GM23338 (cell line): ENCODE measurements at regions not wholly inside any gene's neighbourhood (a gene's known extent, or its start where the extent isn't known, plus 50 kb on each side); places are given as distances from the start of the nearest gene placed in this dataset.

Experiments
- CREB1 ChIP-seq: fragments of 250-450 bp; sonication (Bioruptor Pico); IDR thresholded peaks from 2 replicates; pipeline ENCODE4 v1.5.0; 2020; ENCODE audit warnings: low read depth, mild to moderate bottlenecking, moderate library complexity
- CTCF ChIP-seq, 2 experiments: fragments of 200-600 bp in 1 of 2; sonication (generic) in 1 of 2; conservative IDR thresholded peaks; 2 replicates each; pipeline versions ENCODE4 v1.5.1 to v1.6.1; 2016 to 2017; ENCODE audit warnings: antibody characterized with exemption in 2 of 2, low read depth in 2 of 2, mild to moderate bottlenecking in 2 of 2, moderate library complexity in 1 of 2
- ETS1 ChIP-seq: IDR thresholded peaks from 2 replicates; pipeline ENCODE4 v1.6.1; 2016; ENCODE audit warnings: antibody characterized with exemption
- EZH2 ChIP-seq: fragments of 200-600 bp; sonication (generic); IDR thresholded peaks from one replicate; pipeline ENCODE4 v1.8.0; 2017; ENCODE audit warnings: antibody characterized with exemption, mild to moderate bottlenecking, low read depth; ENCODE audit not compliant: unreplicated experiment
- EZH2phosphoT487 ChIP-seq: fragments of 200-600 bp; sonication (generic); IDR thresholded peaks from one replicate; pipeline ENCODE4 v1.8.1; 2018; ENCODE audit warnings: antibody characterized with exemption; ENCODE audit not compliant: unreplicated experiment
- JUNB ChIP-seq: IDR thresholded peaks from one replicate; pipeline ENCODE4 v1.6.1; 2016; ENCODE audit warnings: antibody characterized with exemption; ENCODE audit not compliant: unreplicated experiment
- NANOG ChIP-seq: IDR thresholded peaks from 2 replicates; pipeline ENCODE4 v1.6.1; 2016; ENCODE audit warnings: antibody characterized with exemption, borderline replicate concordance
- POLR2AphosphoS5 ChIP-seq: IDR thresholded peaks from 2 replicates; pipeline ENCODE4 v1.6.1; 2016; ENCODE audit warnings: antibody characterized with exemption, low read depth
- ZNF114 ChIP-seq: fragments of 250-450 bp; sonication (Bioruptor Pico); IDR thresholded peaks from 2 replicates; pipeline ENCODE4 v1.5.0; 2020; ENCODE audit warnings: mild to moderate bottlenecking, moderate library complexity
- ZNF331 ChIP-seq: fragments of 250-450 bp; sonication (Bioruptor Pico); IDR thresholded peaks from 2 replicates; pipeline ENCODE4 v1.5.0; 2020; ENCODE audit warnings: low read depth, mild to moderate bottlenecking, moderate library complexity
- TF ChIP-seq, protein P1 (sequence below): IDR thresholded peaks from one replicate; pipeline ENCODE4 v1.6.1; 2018; ENCODE audit warnings: antibody characterized with exemption; ENCODE audit not compliant: unreplicated experiment

DNA sequence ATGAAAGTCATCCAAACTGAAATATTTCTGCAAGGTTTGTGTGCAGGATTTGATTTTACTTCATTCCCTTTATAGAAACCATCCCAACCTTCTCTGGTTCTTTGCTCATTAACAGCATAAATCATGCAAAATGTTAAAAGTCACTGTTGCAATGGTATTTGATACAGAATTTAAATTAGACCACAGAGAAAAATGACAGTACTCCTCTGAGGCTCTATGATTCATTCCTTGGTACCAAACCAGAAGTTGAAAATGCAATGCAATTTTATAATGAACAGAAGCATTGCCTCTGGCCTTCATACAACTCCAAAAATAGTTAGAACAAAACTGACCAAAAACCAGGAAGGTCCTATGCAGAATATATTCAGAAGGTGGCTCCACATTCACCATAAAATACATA is 607.1 kb downstream of the TLE1 start:
- TF ChIP-seq ETS1 (no peak), EZH2 (no peak), EZH2phosphoT487 (no peak), CTCF (conservative IDR thresholded peaks at IDR 0.05; ENCODE audit: low read depth in 2 of 2) (no peak), CREB1 (CRISPR knock-in tag) (no peak), JUNB (no peak), NANOG (no peak), POLR2AphosphoS5 (no peak), ZNF114 (CRISPR knock-in tag) (no peak), ZNF331 (no peak)
- TF ChIP-seq, protein P1, sequence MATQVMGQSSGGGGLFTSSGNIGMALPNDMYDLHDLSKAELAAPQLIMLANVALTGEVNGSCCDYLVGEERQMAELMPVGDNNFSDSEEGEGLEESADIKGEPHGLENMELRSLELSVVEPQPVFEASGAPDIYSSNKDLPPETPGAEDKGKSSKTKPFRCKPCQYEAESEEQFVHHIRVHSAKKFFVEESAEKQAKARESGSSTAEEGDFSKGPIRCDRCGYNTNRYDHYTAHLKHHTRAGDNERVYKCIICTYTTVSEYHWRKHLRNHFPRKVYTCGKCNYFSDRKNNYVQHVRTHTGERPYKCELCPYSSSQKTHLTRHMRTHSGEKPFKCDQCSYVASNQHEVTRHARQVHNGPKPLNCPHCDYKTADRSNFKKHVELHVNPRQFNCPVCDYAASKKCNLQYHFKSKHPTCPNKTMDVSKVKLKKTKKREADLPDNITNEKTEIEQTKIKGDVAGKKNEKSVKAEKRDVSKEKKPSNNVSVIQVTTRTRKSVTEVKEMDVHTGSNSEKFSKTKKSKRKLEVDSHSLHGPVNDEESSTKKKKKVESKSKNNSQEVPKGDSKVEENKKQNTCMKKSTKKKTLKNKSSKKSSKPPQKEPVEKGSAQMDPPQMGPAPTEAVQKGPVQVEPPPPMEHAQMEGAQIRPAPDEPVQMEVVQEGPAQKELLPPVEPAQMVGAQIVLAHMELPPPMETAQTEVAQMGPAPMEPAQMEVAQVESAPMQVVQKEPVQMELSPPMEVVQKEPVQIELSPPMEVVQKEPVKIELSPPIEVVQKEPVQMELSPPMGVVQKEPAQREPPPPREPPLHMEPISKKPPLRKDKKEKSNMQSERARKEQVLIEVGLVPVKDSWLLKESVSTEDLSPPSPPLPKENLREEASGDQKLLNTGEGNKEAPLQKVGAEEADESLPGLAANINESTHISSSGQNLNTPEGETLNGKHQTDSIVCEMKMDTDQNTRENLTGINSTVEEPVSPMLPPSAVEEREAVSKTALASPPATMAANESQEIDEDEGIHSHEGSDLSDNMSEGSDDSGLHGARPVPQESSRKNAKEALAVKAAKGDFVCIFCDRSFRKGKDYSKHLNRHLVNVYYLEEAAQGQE, result no peak
